DMS53 treated with DMSO at 0.1 percent for 48 hours (cell line): ENCODE measurements at regions not wholly inside any gene's neighbourhood (a gene's known extent, or its start where the extent isn't known, plus 50 kb on each side); places are given as distances from the start of the nearest gene placed in this dataset.

ENCODE experiments used
- DNase-seq: peaks from one replicate; lab custom pipeline; 2025; ENCODE audit not compliant: unreplicated experiment; lab: John Stamatoyannopoulos, UW

- no peak for DNase-seq
Observed at GRCh38 chr3:66740260-66740659, 239.4 kb upstream of the LRIG1 start.

- no peak for DNase-seq
Observed at GRCh38 chr3:66744521-66744920, 243.7 kb upstream of the LRIG1 start.

GRCh38 chr3:66744986-66745385 is 244.2 kb upstream of the LRIG1 start:
- no peak for DNase-seq

- no peak for DNase-seq
Observed at GRCh38 chr3:66747261-66747660, 246.4 kb upstream of the LRIG1 start.

- DNase-seq = no peak
Observed at GRCh38 chr3:66747696-66748095, 246.9 kb upstream of the LRIG1 start.

- no peak for DNase-seq
Observed at GRCh38 chr3:66748175-66748876, 247.5 kb upstream of the LRIG1 start.

- DNase-seq = no peak
Observed at GRCh38 chr3:66751842-66752241, 246.3 kb upstream of the KBTBD8 start.

GRCh38 chr3:66753670-66754069 is 244.4 kb upstream of the KBTBD8 start:
- no peak for DNase-seq

- DNase-seq = no peak
Observed at GRCh38 chr3:66754613-66755012, 243.5 kb upstream of the KBTBD8 start.

GRCh38 chr3:66755924-66756323 is 242.2 kb upstream of the KBTBD8 start:
- no peak for DNase-seq

- no peak for DNase-seq
Observed at GRCh38 chr3:66756468-66757036, 241.6 kb upstream of the KBTBD8 start.

GRCh38 chr3:66761093-66761780 is 236.9 kb upstream of the KBTBD8 start:
- no peak for DNase-seq

GRCh38 chr3:66762916-66763693 is 235.0 kb upstream of the KBTBD8 start:
- no peak for DNase-seq

- DNase-seq = no peak
Observed at GRCh38 chr3:66778107-66778506, 220.0 kb upstream of the KBTBD8 start.

- DNase-seq = no peak
Observed at GRCh38 chr3:66778777-66779176, 219.3 kb upstream of the KBTBD8 start.

- no peak for DNase-seq
Observed at GRCh38 chr3:66785191-66785909, 212.8 kb upstream of the KBTBD8 start.

- DNase-seq = no peak
Observed at GRCh38 chr3:66789580-66790237, 208.4 kb upstream of the KBTBD8 start.

- no peak for DNase-seq
Observed at GRCh38 chr3:66792086-66792485, 206.0 kb upstream of the KBTBD8 start.

- DNase-seq = no peak
Observed at GRCh38 chr3:66795365-66795764, 202.7 kb upstream of the KBTBD8 start.

- DNase-seq = no peak
Observed at GRCh38 chr3:66796343-66796742, 201.8 kb upstream of the KBTBD8 start.
